Adrenal gland (tissue), 9 donors: ENCODE measurements at regions not wholly inside any gene's neighbourhood (a gene's known extent, or its start where the extent isn't known, plus 50 kb on each side); places are given as distances from the start of the nearest gene placed in this dataset.

Source experiments
- DNase-seq, 7 donors: peaks; one replicate each; pipeline ENCODE4 v3.0.0-alpha.2; 2019 to 2020
- H3K27ac ChIP-seq, 5 donors: fragments of 200-600 bp; sonication (generic) in 4 of 5; 1 replicate in 3 of 5; 2 replicates in 2 of 5; pipeline versions ENCODE4 v1.5.1 to v1.8.0; 2016 to 2020; ENCODE audit warnings: mild to moderate bottlenecking in 1 of 5
- H3K27me3 ChIP-seq: fragments of 200-600 bp; 2 replicates; pipeline ENCODE4 v1.8.0; 2021
- H3K36me3 ChIP-seq, 2 donors: fragments of 200-600 bp; replicated peaks in 1 of 2; 1 replicate in 1 of 2; 2 replicates in 1 of 2; pipeline versions ENCODE4 v1.5.1 to v1.8.0; 2018 to 2022
- H3K4me1 ChIP-seq, 2 donors: fragments of 200-600 bp; replicated peaks in 1 of 2; 1 replicate in 1 of 2; 2 replicates in 1 of 2; pipeline versions ENCODE4 v1.5.1 to v1.8.0; 2018 to 2021
- H3K4me3 ChIP-seq, 4 donors: fragments of 200-600 bp; sonication (generic) in 3 of 4; one replicate each; pipeline ENCODE4 v1.5.1; 2016 to 2018
- H3K9me3 ChIP-seq, 3 donors: fragments of 200-600 bp; sonication (generic) in 1 of 3; replicated peaks in 1 of 3; 1 replicate in 2 of 3; 2 replicates in 1 of 3; pipeline versions ENCODE4 v1.5.1 to v1.8.0; 2016 to 2021
- CTCF ChIP-seq, 6 experiments: fragments of 450-650 bp in 4 of 6; fragments of 200-600 bp in 2 of 6; sonication (generic) in 1 of 6; IDR thresholded peaks; 1 replicate in 5 of 6; 2 replicates in 1 of 6; pipeline versions ENCODE4 v1.5.1 to v1.8.0; 2016 to 2021; ENCODE audit warnings: antibody characterized with exemption in 6 of 6, mild to moderate bottlenecking in 2 of 6, moderate library complexity in 1 of 6
- POLR2A ChIP-seq, 2 donors: fragments of 450-650 bp; IDR thresholded peaks; one replicate each; pipeline ENCODE4 v1.6.1; 2017; ENCODE audit warnings: antibody characterized with exemption in 2 of 2, mild to moderate bottlenecking in 2 of 2, moderate library complexity in 1 of 2
- WGBS, 4 donors: extraction: QIAGEN DNeasy Blood & Tissue Kit in 2 of 4; methylation state at CpG; one replicate each; pipeline versions ENCODE4 v1.1.5 to v1.1.7; 2013 to 2017; 5-methylcytosine and 5-hydroxymethylcytosine counted together
- intact Hi-C, 2 donors: fragments of 100-400 bp; cut with DNase I; formaldehyde crosslinking; loops; one replicate each; pipeline versions ENCODE4 v1.14.1 to v1.15.0; 2022 to 2023
- donor health status: healthy with polysubstance abuse.
- donor health status: Bipolar disorder and iron deficiency.
- donor health status: DM: yes; HTN: yes; CAD: no.
- donor health status: DM: no; HTN: no; CAD: no.
- donor health status: DM: no; HTN: no; CAD: no.

GRCh38 chr18:28468901-28469300, 292.0 kb upstream of the CDH2 start:
- WGBS, 4 donors, result 17 to 48% (median 41%) methylated on average over 1 of the region's 1 CpG
- DNase-seq, result no peak
- H3K4me3 ChIP-seq, result no peak overlapping the region
- intact Hi-C loops, result no loop called here
- no peak overlapping the region for H3K27ac ChIP-seq
- TF ChIP-seq POLR2A (IDR thresholded peaks at IDR 0.05) (no peak), CTCF (IDR thresholded peaks at IDR 0.05) (no peak)
- H3K27me3 ChIP-seq, result no peaks in the 10 kb centered on the region
- H3K4me1 ChIP-seq, result no peaks in the 10 kb centered on the region
- H3K36me3 ChIP-seq, result no peaks in the 10 kb centered on the region
- H3K9me3 ChIP-seq, result no peaks in the 10 kb centered on the region

GRCh38 chr18:28466204-28466603, 289.3 kb upstream of the CDH2 start:
- TF ChIP-seq CTCF (IDR thresholded peaks at IDR 0.05) (no peak), POLR2A (IDR thresholded peaks at IDR 0.05) (no peak)
- Histone ChIP-seq H3K27me3 (no peaks in the 10 kb centered on the region), H3K36me3 (no peaks in the 10 kb centered on the region), H3K4me3 (no peak overlapping the region), H3K4me1 (no peaks in the 10 kb centered on the region), H3K27ac (no peak overlapping the region), H3K9me3 (no peaks in the 10 kb centered on the region)
- intact Hi-C loops, result no loop called here
- WGBS, 4 donors, result 79 to 95% (median 93%) methylated on average over 2 of the region's 2 CpGs
- DNase-seq, result peak in 1 of 7 donors; percentile 2

GRCh38 chr18:28459587-28459986, 282.7 kb upstream of the CDH2 start:
- intact Hi-C loops, result no loop called here
- Histone ChIP-seq H3K27me3 (no peaks in the 10 kb centered on the region), H3K36me3 (no peaks in the 10 kb centered on the region), H3K4me3 (no peak overlapping the region), H3K27ac (no peak overlapping the region), H3K9me3 (no peaks in the 10 kb centered on the region), H3K4me1 (no peaks in the 10 kb centered on the region)
- no peak for DNase-seq
- WGBS, 4 donors, result 91 to 100% (median 97%) methylated on average over 2 of the region's 2 CpGs
- TF ChIP-seq POLR2A (IDR thresholded peaks at IDR 0.05), result no peak

GRCh38 chr18:28458751-28459150, 281.8 kb upstream of the CDH2 start:
- H3K27ac ChIP-seq, result no peak overlapping the region
- H3K4me3 ChIP-seq, result no peak overlapping the region
- DNase-seq, result no peak
- WGBS, 4 donors, result 82 to 93% (median 91%) methylated on average over 1 of the region's 1 CpG
- intact Hi-C loops, result no loop called here
- H3K27me3 ChIP-seq, result no peaks in the 10 kb centered on the region
- no peaks in the 10 kb centered on the region for H3K36me3 ChIP-seq
- no peak for TF ChIP-seq CTCF (IDR thresholded peaks at IDR 0.05)
- TF ChIP-seq POLR2A (IDR thresholded peaks at IDR 0.05), result no peak
- no peaks in the 10 kb centered on the region for H3K9me3 ChIP-seq
- no peaks in the 10 kb centered on the region for H3K4me1 ChIP-seq

GRCh38 chr18:28457784-28458183, 280.9 kb upstream of the CDH2 start:
- Histone ChIP-seq H3K9me3 (no peaks in the 10 kb centered on the region), H3K36me3 (no peaks in the 10 kb centered on the region), H3K27ac (no peak overlapping the region), H3K27me3 (no peaks in the 10 kb centered on the region), H3K4me3 (no peak overlapping the region), H3K4me1 (no peaks in the 10 kb centered on the region)
- TF ChIP-seq POLR2A (IDR thresholded peaks at IDR 0.05) (no peak), CTCF (IDR thresholded peaks at IDR 0.05) (no peak)
- DNase-seq, result no peak
- WGBS, 4 donors, result 64 to 81% (median 70%) methylated on average over 2 of the region's 2 CpGs
- intact Hi-C loops, result no loop called here
